ENCODE measurements at regions not wholly inside any gene's neighbourhood (a gene's known extent, or its start where the extent isn't known, plus 50 kb on each side); places are given as distances from the start of the nearest gene placed in this dataset.

GRCh38 chr10:131655101-131655849 lies 245.5 kb upstream of the PPP2R2D start:
- DNase-seq: no peak

- no peak for DNase-seq
These were observed 244.8 kb upstream of the PPP2R2D start for GRCh38 chr10:131656009-131656408.

GRCh38 chr10:131656431-131656841 lies 244.4 kb upstream of the PPP2R2D start:
- no peak for DNase-seq

GRCh38 chr10:131657318-131657984 lies 243.4 kb upstream of the PPP2R2D start:
- no peak for DNase-seq

- DNase-seq: no peak
These were observed 242.8 kb upstream of the PPP2R2D start for GRCh38 chr10:131657985-131658330.

GRCh38 chr10:131658476-131659110 lies 242.2 kb upstream of the PPP2R2D start:
- DNase-seq: no peak

- DNase-seq: no peak
These were observed 240.4 kb upstream of the PPP2R2D start for GRCh38 chr10:131660427-131660826.

- no peak for DNase-seq
These were observed 238.0 kb upstream of the PPP2R2D start for GRCh38 chr10:131662851-131663250.

GRCh38 chr10:131663351-131663750 lies 237.5 kb upstream of the PPP2R2D start:
- DNase-seq: no peak

- DNase-seq: no peak
These were observed 234.7 kb upstream of the PPP2R2D start for GRCh38 chr10:131666091-131666490.

GRCh38 chr10:131667047-131667446 lies 233.8 kb upstream of the PPP2R2D start:
- DNase-seq: no peak

GRCh38 chr10:131667561-131667960 lies 233.2 kb upstream of the PPP2R2D start:
- no peak for DNase-seq

GRCh38 chr10:131668903-131669302 lies 231.9 kb upstream of the PPP2R2D start:
- DNase-seq: no peak

GRCh38 chr10:131669838-131670237 lies 231.0 kb upstream of the PPP2R2D start:
- no peak for DNase-seq

GRCh38 chr10:131670341-131670740 lies 230.5 kb upstream of the PPP2R2D start:
- DNase-seq: no peak

GRCh38 chr10:131673396-131673795 lies 227.4 kb upstream of the PPP2R2D start:
- DNase-seq: no peak

- DNase-seq: no peak
These were observed 226.7 kb upstream of the PPP2R2D start for GRCh38 chr10:131674130-131674529.

GRCh38 chr10:131675104-131675503 lies 225.7 kb upstream of the PPP2R2D start:
- no peak for DNase-seq

- no peak for DNase-seq
These were observed 224.6 kb upstream of the PPP2R2D start for GRCh38 chr10:131676046-131676799.

GRCh38 chr10:131676800-131677421 lies 223.9 kb upstream of the PPP2R2D start:
- DNase-seq: no peak

- DNase-seq: no peak
These were observed 223.1 kb upstream of the PPP2R2D start for GRCh38 chr10:131677671-131678070.

- no peak for DNase-seq
These were observed 222.6 kb upstream of the PPP2R2D start for GRCh38 chr10:131678171-131678570.

- no peak for DNase-seq
These were observed 222.2 kb upstream of the PPP2R2D start for GRCh38 chr10:131678613-131679012.
